ENCODE measurements at regions not wholly inside any gene's neighbourhood (a gene's known extent, or its start where the extent isn't known, plus 50 kb on each side); places are given as distances from the start of the nearest gene placed in this dataset.

DNA sequence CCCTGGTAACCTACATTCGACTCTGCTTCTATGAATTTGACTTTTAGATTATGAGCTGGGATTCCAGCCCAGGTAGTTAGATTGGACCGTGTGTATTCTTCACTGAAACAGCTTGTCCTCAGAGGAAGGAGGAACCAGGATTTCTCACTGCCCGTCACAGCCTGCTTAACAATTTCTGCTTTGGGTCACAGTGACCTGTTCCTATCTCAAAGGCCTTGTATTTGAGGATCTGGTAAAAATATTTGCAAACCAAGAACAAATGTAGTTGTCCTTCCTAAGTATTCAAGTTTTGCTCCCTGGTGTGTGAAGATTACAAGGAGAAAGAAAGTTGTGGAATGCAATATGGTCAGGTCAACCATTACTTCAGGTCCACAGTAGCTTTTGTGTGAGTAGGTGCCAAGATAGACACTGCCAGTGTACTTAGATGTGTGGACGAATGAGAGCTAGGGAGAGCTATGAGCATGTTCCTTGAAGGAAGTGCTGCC is 55.1 kb downstream of the KIF4B start:
- peaks cover 14% of the 10 kb centered on the region for H3K27me3 Mint-ChIP-seq
- H3K36me3 Mint-ChIP-seq (ENCODE audit: low read depth): no peaks in the 10 kb centered on the region
- DNase-seq: no peak

DNA sequence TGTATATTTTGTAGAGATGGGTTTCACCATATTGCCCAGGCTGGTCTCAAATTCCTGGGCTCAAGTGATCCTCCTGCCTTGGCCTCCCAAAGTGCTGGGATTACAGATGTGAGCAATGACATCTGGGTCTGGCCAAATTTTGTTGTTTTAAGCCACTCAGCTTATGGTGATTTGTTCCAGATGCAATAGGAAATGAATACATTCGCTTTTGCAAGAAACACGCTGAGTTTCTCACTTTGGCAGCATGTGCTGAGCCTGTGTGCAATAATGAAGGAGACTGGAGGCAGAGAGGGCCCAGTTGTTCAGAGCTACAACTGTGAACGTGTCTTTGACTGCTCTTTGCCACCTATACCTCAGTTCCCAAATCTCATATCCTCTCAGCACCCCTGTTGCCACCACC is 56.4 kb downstream of the KIF4B start:
- H3K36me3 Mint-ChIP-seq (ENCODE audit: low read depth): no peaks in the 10 kb centered on the region
- H3K27ac Mint-ChIP-seq: no peak overlapping the region
- no peak for DNase-seq
- peaks cover 9% of the 10 kb centered on the region for H3K27me3 Mint-ChIP-seq
- peaks cover 9% of the 10 kb centered on the region for H3K9me3 Mint-ChIP-seq
- no peaks in the 10 kb centered on the region for H3K4me1 Mint-ChIP-seq (ENCODE audit: low read depth)
- H3K4me3 Mint-ChIP-seq: no peak overlapping the region

More for the DNA sequence above, 55.1 kb downstream of the KIF4B start:
- Mint-ChIP-seq H3K4me1 (ENCODE audit: low read depth) (no peaks in the 10 kb centered on the region), H3K4me3 (no peak overlapping the region), H3K27ac (no peak overlapping the region), H3K9me3 (peaks cover 9% of the 10 kb centered on the region)

DNA sequence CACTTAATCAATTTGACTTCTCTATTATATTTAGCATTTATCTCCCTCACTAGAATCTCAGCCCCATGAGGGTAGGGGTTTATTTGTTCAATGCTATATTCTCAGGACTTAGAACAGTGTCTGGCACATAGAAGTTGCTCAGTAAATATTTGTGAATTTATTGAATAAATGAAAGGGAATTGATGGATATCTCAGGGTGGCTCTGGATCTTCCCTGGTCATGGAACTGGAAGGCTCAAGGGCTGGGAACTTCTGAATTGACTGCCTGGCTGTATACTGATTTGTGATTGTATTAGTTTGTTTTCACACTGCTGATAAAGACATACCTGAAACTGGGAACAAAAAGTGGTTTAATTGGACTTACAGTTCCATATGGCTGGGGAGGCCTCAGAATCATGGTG is 57.2 kb downstream of the KIF4B start:
- peaks cover 9% of the 10 kb centered on the region for H3K27me3 Mint-ChIP-seq
- no peaks in the 10 kb centered on the region for H3K4me1 Mint-ChIP-seq (ENCODE audit: low read depth)
- H3K27ac Mint-ChIP-seq: no peak overlapping the region
- no peak overlapping the region for H3K4me3 Mint-ChIP-seq
- no peaks in the 10 kb centered on the region for H3K36me3 Mint-ChIP-seq (ENCODE audit: low read depth)
- DNase-seq: no peak
- H3K9me3 Mint-ChIP-seq: peaks cover 9% of the 10 kb centered on the region

DNA sequence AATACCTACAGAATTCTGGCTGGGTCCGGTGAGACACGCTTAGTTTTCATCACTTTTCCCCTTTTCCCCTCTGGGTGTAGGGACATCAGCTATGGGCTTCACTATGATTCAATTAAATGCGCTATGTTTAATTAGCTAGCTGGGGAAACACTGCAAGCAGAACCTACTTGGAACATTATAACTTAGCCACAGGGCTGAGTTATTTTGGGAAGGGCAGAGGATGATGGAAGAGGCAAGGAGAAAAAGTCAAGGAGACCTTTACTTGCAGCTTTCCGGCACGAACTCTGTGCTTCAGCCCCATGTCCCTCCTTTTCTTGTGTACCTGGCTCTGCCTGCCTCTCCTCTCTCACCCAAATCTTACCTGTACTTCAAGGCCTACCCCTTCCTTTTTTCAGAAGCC is 62.8 kb downstream of the KIF4B start:
- no peak overlapping the region for H3K4me3 Mint-ChIP-seq
- no peak for DNase-seq
- H3K4me1 Mint-ChIP-seq (ENCODE audit: low read depth): no peaks in the 10 kb centered on the region
- no peaks in the 10 kb centered on the region for H3K36me3 Mint-ChIP-seq (ENCODE audit: low read depth)
- peaks cover 33% of the 10 kb centered on the region for H3K27me3 Mint-ChIP-seq
- H3K27ac Mint-ChIP-seq: no peak overlapping the region
- H3K9me3 Mint-ChIP-seq: peaks cover 9% of the 10 kb centered on the region

DNA sequence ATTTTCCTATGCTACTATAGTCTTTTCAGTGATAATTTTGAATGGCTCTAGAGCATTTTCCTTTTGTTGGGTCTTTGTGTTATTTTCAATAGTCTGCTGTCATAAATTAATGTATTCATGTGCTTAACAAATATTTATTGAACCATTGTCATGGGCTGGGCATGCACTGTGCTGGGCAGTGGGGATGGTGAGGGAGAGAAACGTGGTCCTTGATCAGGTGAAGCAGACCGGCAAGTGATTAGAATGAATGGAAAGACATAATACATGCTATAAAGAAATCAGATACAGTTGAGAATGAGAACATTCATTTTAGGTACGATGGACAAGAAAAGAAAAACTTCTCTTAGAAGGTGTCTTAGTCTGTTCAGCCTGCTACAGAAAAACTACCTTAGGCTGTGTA is 66.1 kb downstream of the KIF4B start:
- Mint-ChIP-seq H3K27ac (no peak overlapping the region), H3K4me1 (ENCODE audit: low read depth) (no peaks in the 10 kb centered on the region), H3K9me3 (no peaks in the 10 kb centered on the region), H3K36me3 (ENCODE audit: low read depth) (no peaks in the 10 kb centered on the region), H3K4me3 (no peak overlapping the region), H3K27me3 (peaks cover 38% of the 10 kb centered on the region)
- no peak for DNase-seq

DNA sequence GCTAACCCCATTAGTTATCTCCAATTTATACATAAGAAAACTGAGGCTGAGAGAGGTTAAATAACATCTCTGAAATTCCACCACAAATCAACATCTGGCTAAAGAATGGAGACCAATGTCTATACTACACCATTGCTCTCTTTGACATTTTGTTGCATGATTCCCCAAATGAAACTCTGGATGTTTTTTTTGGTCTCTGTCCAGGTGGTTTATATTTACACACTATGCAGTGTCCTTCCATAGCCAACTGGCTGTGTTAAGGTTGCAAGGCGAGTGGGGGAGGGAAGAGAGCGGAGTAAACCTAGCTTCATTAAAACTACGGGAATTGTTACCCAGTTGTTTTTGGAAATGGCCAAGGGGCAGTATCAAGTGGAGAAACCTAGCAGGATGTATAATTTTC is 67.2 kb downstream of the KIF4B start:
- no peak overlapping the region for H3K4me3 Mint-ChIP-seq
- H3K27me3 Mint-ChIP-seq: peaks cover 38% of the 10 kb centered on the region
- no peaks in the 10 kb centered on the region for H3K4me1 Mint-ChIP-seq (ENCODE audit: low read depth)
- DNase-seq: no peak
- H3K27ac Mint-ChIP-seq: no peak overlapping the region
- no peaks in the 10 kb centered on the region for H3K9me3 Mint-ChIP-seq
- H3K36me3 Mint-ChIP-seq (ENCODE audit: low read depth): no peaks in the 10 kb centered on the region

DNA sequence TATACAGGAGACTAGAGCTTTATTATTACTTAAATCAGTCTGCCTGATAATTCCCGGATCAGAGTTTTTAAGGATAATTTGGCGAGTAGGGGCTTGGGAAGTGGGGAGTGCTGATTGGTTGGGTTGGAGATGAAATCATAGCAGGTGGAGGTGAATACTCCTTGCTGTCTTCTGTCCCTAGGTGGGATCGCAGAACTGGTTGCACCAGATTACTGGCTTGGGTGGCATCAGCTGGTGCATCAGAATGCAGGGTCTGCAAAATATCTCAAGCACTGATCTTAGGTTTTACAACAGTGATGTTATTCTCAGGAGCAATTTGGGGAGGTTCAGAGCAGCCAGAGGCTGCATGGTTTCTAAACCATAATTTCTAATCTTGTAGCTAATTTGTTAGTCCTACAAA is 68.1 kb downstream of the KIF4B start:
- Mint-ChIP-seq H3K27ac (no peak overlapping the region), H3K4me3 (no peak overlapping the region), H3K4me1 (ENCODE audit: low read depth) (no peaks in the 10 kb centered on the region), H3K9me3 (no peaks in the 10 kb centered on the region), H3K36me3 (ENCODE audit: low read depth) (no peaks in the 10 kb centered on the region), H3K27me3 (peaks cover 37% of the 10 kb centered on the region)
- no peak for DNase-seq

DNA sequence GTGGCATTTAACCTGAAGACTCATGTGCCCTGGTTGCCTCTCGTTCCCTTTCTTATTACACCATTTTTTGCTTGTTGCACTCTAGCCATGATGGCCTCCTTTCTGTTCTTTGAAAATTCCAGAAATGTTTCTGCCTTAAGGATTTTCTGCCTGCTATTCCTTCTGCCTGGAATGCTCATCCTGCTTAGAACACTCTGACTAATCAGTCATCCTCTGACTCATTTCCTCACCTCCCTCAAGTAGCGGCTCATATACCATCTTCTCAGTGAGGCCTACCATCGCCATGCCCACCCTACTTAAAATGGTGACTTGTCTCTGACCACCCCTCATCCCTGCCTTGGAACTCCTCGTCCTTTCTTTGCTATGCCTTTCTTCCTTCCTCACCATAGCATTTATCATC is 68.8 kb downstream of the KIF4B start:
- no peaks in the 10 kb centered on the region for H3K36me3 Mint-ChIP-seq (ENCODE audit: low read depth)
- DNase-seq: no peak
- H3K4me1 Mint-ChIP-seq (ENCODE audit: low read depth): no peaks in the 10 kb centered on the region
- no peak overlapping the region for H3K27ac Mint-ChIP-seq
- no peak overlapping the region for H3K4me3 Mint-ChIP-seq
- H3K27me3 Mint-ChIP-seq: peaks cover 34% of the 10 kb centered on the region
- no peaks in the 10 kb centered on the region for H3K9me3 Mint-ChIP-seq

DNA sequence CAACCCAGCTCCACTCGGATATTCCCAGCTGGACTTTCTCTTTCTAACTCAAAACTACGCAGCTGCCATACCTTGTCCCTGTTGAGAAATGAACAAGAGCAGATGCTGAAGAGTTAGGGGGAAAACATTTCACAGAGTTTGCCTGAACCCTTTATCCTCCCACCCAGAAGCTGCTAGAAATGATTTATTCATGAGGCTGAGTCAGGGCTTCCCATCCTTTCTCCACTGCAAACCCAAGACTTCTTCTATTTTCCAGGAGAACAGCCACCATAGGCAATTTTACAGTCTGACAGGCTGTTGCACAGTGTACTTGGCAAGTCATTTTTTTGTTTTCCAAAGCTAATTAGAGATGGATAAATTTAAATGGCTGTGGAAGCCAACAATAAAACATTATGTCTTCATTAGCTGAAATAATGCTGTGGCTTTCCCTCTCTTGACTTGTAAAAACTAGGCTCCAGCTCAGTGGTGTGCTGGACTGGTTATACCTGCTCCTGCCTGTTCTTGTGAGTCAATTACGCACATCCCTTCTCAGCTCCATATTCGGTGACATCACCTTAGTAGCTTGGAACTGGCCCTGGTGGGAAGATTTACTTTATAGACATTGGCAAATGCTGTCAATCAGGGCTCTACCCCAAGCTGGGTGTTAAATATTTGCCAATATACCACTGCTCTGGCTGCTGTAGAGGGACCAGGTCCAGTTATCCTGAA is 71.9 kb downstream of the KIF4B start:
- peaks cover 21% of the 10 kb centered on the region for H3K27me3 Mint-ChIP-seq
- no peak for DNase-seq
- no peaks in the 10 kb centered on the region for H3K36me3 Mint-ChIP-seq (ENCODE audit: low read depth)
- H3K9me3 Mint-ChIP-seq: no peaks in the 10 kb centered on the region
- no peaks in the 10 kb centered on the region for H3K4me1 Mint-ChIP-seq (ENCODE audit: low read depth)
- H3K27ac Mint-ChIP-seq: no peak overlapping the region
- no peak overlapping the region for H3K4me3 Mint-ChIP-seq

DNA sequence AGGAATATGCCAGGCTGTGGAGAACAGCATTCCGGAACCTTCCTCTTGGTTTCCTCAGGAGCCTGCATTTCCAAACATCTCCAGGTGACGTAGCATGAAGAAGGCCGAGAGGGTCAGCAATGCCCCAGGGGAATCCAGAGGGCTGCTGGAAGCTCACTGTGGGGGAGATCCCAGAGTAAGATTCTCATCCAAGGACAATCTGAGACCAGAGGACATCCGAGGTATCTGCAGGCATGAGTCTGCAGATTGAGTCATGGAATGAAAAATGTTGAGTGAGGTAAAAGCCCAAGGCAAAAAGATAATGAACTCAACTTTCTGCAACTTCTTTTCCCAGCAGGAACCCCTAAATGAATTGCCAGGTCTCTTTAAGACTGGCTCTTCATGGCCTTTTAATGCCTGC is 73.5 kb downstream of the KIF4B start:
- Mint-ChIP-seq H3K9me3 (no peaks in the 10 kb centered on the region), H3K27me3 (peaks cover 21% of the 10 kb centered on the region), H3K4me1 (ENCODE audit: low read depth) (no peaks in the 10 kb centered on the region), H3K36me3 (ENCODE audit: low read depth) (no peaks in the 10 kb centered on the region), H3K4me3 (no peak overlapping the region), H3K27ac (no peak overlapping the region)
- no peak for DNase-seq

DNA sequence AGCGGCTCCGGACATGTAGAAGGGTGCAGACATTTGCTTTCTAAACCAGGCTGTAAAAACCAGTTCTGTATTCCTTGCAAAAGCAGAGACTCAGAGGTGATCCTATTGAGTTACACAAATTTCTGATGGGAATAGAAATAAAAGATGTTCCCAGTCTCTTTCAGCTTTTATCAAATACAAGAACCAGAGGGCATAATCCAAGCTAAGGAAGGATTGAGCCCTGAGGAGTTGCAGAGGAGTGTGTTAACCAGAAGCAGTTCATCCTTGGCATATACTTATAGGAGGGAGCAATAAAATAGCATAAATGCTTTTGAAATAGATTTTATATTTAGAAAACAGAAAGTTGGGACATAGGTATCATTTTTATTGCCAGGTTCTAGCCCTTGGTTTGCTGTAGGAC is 75.3 kb downstream of the KIF4B start:
- Mint-ChIP-seq H3K27ac (no peak overlapping the region), H3K27me3 (peaks cover 22% of the 10 kb centered on the region), H3K4me1 (ENCODE audit: low read depth) (no peaks in the 10 kb centered on the region), H3K9me3 (no peaks in the 10 kb centered on the region), H3K36me3 (ENCODE audit: low read depth) (no peaks in the 10 kb centered on the region), H3K4me3 (no peak overlapping the region)
- DNase-seq: no peak

DNA sequence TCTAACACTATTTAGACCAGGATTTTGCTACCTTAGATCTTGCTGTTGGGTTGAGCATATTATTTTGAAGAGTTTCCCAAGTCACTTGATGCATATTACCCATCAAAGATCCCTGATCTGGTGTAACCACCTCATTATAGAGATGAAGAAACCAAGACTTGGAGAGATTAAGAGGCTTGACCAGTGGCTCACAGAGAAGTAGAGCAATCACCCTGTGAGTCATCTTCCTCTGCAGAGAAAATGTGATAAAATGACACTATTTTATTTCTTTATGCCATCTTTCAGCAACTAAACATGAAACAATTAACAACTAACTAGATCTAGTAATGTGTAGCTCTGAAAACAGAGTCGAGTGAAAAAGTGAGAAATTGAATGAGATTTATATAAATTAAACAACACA is 76.1 kb downstream of the KIF4B start:
- no peaks in the 10 kb centered on the region for H3K9me3 Mint-ChIP-seq
- no peaks in the 10 kb centered on the region for H3K36me3 Mint-ChIP-seq (ENCODE audit: low read depth)
- H3K27me3 Mint-ChIP-seq: peaks cover 23% of the 10 kb centered on the region
- no peaks in the 10 kb centered on the region for H3K4me1 Mint-ChIP-seq (ENCODE audit: low read depth)
- no peak for DNase-seq
- H3K27ac Mint-ChIP-seq: no peak overlapping the region
- no peak overlapping the region for H3K4me3 Mint-ChIP-seq

DNA sequence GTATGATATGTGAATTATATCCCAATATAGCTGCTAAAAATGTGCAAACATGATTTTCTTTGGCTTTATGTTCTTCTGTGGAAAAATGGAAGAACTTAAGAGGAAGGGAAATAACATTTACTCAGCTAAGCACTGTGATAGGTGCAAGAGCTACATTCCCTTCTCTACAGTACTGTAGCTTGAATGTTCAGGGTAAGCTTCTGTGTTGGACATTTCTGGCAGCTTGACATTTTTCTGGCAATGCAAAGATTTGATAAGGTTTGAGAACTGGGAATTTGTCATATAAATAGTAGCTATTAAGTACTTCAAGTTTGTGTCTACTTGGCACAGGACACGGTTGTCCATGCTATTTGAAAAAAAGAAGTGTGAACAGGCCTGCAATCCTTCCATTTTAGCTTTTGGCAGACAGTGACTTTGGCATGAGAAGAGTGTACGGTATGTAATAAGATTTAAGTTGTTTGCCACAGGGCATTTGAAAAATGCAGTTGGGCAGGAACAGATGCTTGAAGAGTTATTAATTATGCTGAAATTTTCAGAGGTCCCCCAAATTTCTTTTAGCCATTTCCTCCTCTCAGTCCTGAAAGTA is 77.6 kb downstream of the KIF4B start:
- Mint-ChIP-seq H3K36me3 (ENCODE audit: low read depth) (no peaks in the 10 kb centered on the region), H3K4me3 (no peak overlapping the region), H3K27me3 (peaks cover 26% of the 10 kb centered on the region), H3K27ac (no peak overlapping the region), H3K4me1 (ENCODE audit: low read depth) (no peaks in the 10 kb centered on the region), H3K9me3 (no peaks in the 10 kb centered on the region)
- no peak for DNase-seq

DNA sequence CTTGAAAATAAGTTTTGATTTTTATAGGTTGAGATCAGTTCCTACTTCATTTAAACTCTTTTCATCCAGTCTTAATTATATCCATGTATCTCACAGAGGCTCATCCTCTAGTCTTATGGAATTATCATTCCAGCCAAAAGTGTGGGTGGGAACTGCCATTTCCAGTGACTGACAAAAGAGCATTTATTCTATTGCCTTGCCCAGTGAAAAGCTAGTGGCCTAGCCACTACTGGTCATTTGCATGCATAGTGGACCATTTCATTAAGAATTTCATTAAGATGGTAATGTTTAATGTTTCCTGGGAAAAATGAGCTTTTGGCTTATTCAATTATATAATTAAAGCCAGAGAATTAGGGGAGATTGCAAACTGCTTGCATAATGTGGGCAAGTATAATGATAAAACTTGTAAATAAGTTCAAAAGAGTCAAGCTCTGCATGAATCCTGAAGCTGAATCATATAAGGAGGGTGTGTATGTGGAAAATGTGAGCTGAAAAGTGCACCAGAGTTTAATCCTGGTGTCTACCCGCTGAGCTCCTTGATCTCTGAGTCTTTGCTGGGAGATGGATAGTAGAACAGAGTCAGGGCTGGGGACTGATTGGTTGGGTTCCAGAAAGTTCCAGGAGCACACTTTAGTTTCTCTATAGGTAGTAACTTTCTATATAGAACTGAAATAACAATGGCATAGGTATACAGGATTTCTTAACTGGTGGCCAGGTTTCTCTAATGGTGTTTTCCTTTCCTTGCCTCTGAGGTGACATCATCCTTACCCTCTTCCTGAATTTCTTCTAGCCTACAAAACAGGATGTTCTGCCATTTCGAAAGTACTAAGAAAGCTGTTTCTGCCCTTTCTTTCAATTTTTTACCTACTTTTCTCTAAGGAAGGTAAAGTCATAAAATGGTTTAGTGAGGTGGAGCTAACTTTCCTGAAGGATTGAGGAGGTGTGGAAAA is 78.5 kb downstream of the KIF4B start:
- Mint-ChIP-seq H3K27ac (no peak overlapping the region), H3K36me3 (ENCODE audit: low read depth) (no peaks in the 10 kb centered on the region), H3K9me3 (no peaks in the 10 kb centered on the region), H3K4me3 (no peak overlapping the region), H3K27me3 (peaks cover 22% of the 10 kb centered on the region), H3K4me1 (ENCODE audit: low read depth) (no peaks in the 10 kb centered on the region)
- no peak for DNase-seq

DNA sequence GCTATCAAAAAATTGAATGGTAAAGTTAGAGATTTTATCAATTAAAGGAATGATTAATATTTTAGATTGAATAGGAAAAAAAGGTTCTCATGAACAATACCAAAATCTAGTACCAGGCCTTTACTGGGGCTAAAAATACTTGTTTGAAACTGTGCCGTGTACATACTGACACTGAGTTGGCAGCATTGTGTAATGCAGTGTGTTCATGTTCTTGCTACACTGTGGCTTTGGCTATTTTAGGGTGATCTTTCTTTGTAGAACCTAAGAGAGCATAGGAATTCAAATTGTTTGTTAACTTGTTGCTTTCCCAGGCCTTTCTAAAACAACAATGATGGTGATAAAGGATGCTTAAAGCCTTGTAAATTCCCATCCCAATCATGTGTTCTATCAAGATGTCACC is 80.9 kb downstream of the KIF4B start:
- H3K36me3 Mint-ChIP-seq (ENCODE audit: low read depth): no peaks in the 10 kb centered on the region
- no peak overlapping the region for H3K4me3 Mint-ChIP-seq
- H3K27me3 Mint-ChIP-seq: peaks cover 19% of the 10 kb centered on the region
- no peak overlapping the region for H3K27ac Mint-ChIP-seq
- no peak for DNase-seq
- H3K4me1 Mint-ChIP-seq (ENCODE audit: low read depth): no peaks in the 10 kb centered on the region
- no peaks in the 10 kb centered on the region for H3K9me3 Mint-ChIP-seq
